Activated T-helper 17 cell treated with anti-CD3 and anti-CD28 coated beads, Interleukin-2, amount 50 U/mL, for 72 hours (primary cell): ENCODE measurements at regions not wholly inside any gene's neighbourhood (a gene's known extent, or its start where the extent isn't known, plus 50 kb on each side); places are given as distances from the start of the nearest gene placed in this dataset.

Source experiments
- ATAC-seq: fragments of 150-1000 bp; cut with Tn5 transposase; replicated peaks from 2 replicates; pipeline ENCODE4 v1.10.0; 2021; ENCODE audit warnings: mild to moderate bottlenecking, moderate library complexity
- H3K27ac Mint-ChIP-seq: one replicate; pipeline ENCODE4 v1.8.0; 2022; ENCODE audit warnings: mixed read lengths
- H3K27me3 Mint-ChIP-seq: one replicate; pipeline ENCODE4 v1.8.0; 2022; ENCODE audit warnings: mixed read lengths
- H3K36me3 Mint-ChIP-seq: one replicate; pipeline ENCODE4 v1.8.0; 2022; ENCODE audit warnings: low read depth, mild to moderate bottlenecking, mixed read lengths
- H3K4me1 Mint-ChIP-seq: one replicate; pipeline ENCODE4 v1.8.0; 2022; ENCODE audit warnings: mixed read lengths
- H3K4me3 Mint-ChIP-seq: one replicate; pipeline ENCODE4 v1.8.0; 2022; ENCODE audit warnings: mild to moderate bottlenecking, mixed read lengths
- H3K9me3 Mint-ChIP-seq: one replicate; pipeline ENCODE4 v1.8.0; 2022; ENCODE audit warnings: mixed read lengths

DNA sequence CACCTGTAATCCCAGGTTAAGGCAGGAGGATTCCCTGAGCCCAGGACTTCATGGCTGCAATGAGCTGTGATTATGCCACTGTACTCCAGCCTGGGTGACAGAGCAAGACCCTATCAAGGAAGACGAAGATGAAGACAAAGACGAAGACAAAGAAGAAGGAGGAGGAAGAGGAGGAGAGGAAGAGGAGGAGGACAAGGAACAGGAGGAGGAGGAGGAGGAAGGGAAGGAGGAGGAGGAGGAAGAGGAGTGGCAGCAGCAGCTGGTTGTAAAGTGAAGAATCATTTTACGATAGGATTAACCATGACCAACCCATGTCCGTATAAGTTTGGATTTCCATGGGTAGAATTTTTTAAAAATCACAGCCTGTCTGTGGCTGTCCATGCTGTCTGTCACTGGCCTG lies 316.8 kb upstream of the TNRC6C start:
- no peak for ATAC-seq
- Mint-ChIP-seq H3K27me3 (peaks cover 8% of the 10 kb centered on the region), H3K36me3 (no peaks in the 10 kb centered on the region), H3K9me3 (no peaks in the 10 kb centered on the region), H3K27ac (peak overlapping the region; percentile 53), H3K4me3 (no peak overlapping the region), H3K4me1 (peaks cover 10% of the 10 kb centered on the region)

DNA sequence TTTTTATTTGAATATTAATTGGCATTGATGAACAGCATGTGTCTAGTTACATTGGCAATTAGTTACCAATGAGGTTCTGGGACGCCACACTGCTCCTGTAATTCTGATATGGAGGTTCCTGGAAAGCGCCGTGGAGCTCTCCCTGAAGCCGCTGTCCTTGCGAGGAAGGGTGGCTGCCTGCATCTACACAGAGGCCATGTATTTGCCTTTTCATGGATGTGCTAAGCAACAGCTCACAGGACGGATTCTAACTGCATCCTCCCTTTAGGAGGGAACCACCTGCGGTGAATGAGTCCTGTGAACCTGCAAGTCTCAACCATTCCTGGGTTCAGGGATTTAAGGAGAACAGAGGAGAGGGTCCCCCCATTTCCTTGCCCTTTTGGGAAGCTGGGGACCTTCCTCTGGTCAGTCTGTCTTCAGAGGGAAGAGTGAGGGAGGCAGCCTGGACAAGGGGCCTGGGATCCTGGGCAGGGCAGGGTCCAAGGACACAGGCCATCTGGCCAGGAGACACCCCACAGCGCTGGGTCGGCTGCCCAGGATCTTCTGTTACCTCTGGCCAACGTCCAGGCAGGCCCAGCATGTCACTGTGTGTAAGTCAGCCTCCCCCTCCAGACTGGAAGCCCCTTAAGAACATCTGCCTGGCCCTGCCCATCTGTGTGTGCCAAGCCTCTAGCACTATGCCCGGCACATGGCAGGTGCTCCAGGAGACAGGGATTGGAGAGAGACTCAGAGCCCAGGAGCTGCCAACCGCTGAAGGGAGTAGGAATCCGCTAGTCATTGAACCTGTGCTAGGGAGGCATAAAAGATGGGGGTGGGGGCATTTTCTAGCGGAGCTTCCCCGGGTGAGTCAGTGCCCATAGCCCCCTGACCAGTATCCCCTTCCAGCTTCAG lies 314.1 kb upstream of the TNRC6C start:
- Mint-ChIP-seq H3K9me3 (no peaks in the 10 kb centered on the region), H3K4me3 (peak overlapping the region; percentile 78), H3K27me3 (peaks cover 8% of the 10 kb centered on the region), H3K4me1 (peaks cover 10% of the 10 kb centered on the region), H3K36me3 (no peaks in the 10 kb centered on the region), H3K27ac (peak overlapping the region; percentile 88)
- no peak for ATAC-seq

DNA sequence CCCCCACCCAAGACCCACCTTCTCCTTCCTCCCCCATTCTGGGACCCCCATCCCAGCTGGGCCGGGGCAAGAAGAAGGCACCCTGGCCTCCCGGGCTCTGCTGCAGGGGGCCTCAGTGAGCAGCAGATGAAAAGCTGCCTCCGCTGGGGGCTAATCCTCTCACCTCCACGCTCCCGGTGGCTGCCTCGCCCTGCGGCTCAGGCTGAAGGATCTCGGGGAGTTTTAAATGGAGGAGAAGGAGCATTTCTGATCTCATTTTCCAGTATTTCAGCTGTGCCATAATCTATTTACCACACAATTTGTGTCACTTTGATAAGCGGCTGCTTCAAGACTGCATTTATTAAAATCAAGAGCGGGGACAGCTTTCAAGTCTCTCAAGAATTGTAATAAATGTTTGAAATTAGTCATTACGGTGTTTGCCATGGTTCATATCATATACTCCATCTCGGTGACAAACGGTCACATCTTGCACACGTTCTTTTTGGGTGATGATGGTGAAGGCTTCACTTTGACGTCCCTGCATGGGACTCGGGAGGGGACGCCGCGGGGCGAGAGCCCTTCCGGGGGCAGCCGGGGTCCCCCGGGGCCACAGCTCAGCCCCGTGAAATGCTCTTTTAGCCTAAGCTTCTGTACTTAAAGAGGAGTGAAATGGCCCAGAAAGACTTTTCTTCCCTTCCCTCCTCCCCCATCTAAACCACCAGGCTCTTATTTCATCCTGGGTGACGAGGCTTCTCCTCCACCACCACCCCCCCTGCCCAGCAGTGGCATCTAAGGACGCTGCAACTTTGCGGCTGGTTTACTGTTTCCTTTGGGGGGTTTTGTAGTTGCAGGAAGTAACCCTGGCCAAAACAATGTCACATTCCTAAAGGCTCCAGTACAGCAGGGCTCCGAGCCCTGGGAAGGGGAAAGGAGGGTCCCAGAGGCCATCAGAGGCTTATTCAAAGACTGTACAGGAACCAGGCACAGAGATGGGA lies 313.1 kb upstream of the TNRC6C start:
- Mint-ChIP-seq H3K27me3 (no peaks in the 10 kb centered on the region), H3K9me3 (no peaks in the 10 kb centered on the region), H3K4me1 (peaks cover 10% of the 10 kb centered on the region), H3K27ac (peak overlapping the region; percentile 88), H3K4me3 (peak overlapping the region; percentile 78), H3K36me3 (no peaks in the 10 kb centered on the region)
- ATAC-seq = peak; percentile 91

DNA sequence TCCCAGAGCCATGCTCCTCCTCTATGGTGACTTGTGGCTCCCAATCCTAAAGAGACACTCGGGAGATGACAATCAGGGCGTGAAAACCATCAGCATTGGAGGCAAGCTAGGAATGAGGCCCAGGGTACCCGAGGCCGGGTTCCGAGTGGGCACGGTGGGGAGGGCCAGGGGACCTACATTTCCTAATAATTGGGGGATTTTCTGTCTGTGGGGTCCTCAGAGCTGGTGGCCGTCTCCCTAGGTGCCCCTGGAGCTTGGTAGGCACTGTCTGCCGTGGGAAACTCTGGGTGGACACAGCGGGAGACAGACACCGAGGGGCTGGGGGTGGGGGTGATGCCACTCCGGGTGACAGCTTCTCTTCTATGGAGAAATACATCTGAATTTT lies 312.5 kb upstream of the TNRC6C start:
- no peaks in the 10 kb centered on the region for H3K9me3 Mint-ChIP-seq
- H3K4me1 Mint-ChIP-seq = peaks cover 10% of the 10 kb centered on the region
- H3K4me3 Mint-ChIP-seq = peak overlapping the region; percentile 78
- no peaks in the 10 kb centered on the region for H3K27me3 Mint-ChIP-seq
- H3K36me3 Mint-ChIP-seq = no peaks in the 10 kb centered on the region
- peak overlapping the region; percentile 88 for H3K27ac Mint-ChIP-seq
- ATAC-seq = no peak

DNA sequence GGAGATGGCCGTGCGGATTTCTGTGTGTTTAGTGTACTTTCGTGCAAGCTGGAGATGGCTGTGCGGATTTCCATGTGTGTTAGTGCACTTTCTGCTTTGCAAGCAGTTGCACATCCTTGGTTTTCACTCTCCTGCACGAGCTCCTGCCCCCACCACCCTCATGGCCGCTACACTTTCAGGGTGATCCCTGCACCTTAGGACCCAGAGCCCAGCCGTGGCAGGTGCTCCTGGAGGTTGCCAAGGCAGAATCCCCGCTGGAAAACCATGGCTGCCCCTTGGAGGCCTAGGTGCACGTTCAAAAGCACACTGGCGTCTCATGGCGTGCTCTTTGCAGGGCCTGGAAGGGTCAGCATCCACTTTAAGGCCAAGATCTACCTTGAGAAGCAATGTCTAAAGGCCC lies 311.0 kb upstream of the TNRC6C start:
- no peaks in the 10 kb centered on the region for H3K9me3 Mint-ChIP-seq
- ATAC-seq = no peak
- H3K4me3 Mint-ChIP-seq = no peak overlapping the region
- H3K36me3 Mint-ChIP-seq = no peaks in the 10 kb centered on the region
- H3K4me1 Mint-ChIP-seq = peaks cover 10% of the 10 kb centered on the region
- H3K27me3 Mint-ChIP-seq = no peaks in the 10 kb centered on the region
- H3K27ac Mint-ChIP-seq = no peak overlapping the region

DNA sequence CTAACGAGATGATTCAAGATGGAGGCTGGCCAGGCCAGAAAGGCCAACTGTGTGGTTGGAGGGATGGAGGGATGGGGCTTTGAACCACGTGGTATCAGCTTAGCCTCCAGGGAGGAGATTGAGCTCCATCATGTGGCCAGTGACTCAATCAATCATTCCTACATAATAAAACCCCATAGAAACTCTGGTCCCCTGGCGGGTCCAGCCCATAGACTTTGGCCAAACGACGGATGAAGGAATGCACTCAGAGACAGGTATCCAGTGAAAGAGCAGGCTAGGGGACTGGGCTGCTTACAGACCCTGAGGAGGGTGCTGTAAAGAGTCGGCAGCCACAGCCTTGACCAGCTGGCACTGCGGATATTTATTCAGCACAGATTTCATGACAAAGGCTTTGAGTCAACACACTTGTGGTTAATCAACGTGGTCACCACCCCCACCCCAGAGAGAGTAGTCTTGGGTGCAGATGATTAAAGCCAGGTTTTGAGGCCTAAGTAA lies 308.7 kb upstream of the TNRC6C start:
- Mint-ChIP-seq H3K36me3 (no peaks in the 10 kb centered on the region), H3K9me3 (no peaks in the 10 kb centered on the region), H3K27ac (no peak overlapping the region), H3K4me3 (no peak overlapping the region), H3K4me1 (peaks cover 10% of the 10 kb centered on the region), H3K27me3 (no peaks in the 10 kb centered on the region)
- no peak for ATAC-seq

DNA sequence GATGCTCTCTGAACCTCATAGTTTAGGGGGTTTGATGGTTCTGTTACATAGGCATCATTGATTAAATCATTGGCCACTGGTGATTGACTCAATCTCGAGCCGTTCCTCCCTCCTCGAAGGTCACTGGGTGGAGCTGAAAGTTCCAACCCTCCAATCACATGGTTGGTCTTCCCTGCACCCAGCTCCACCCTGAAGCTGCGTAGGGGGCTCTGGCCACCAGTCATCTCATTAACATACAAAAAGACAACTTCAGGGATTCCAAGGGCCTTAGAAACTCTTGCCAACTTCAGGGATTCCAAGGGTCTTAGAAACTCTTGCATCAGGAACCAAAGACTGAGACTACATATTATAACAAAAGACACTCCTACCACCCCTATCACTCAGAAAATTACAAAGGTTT lies 306.5 kb upstream of the TNRC6C start:
- ATAC-seq = no peak
- Mint-ChIP-seq H3K27ac (no peak overlapping the region), H3K36me3 (no peaks in the 10 kb centered on the region), H3K4me1 (no peaks in the 10 kb centered on the region), H3K9me3 (no peaks in the 10 kb centered on the region), H3K4me3 (no peak overlapping the region), H3K27me3 (no peaks in the 10 kb centered on the region)

DNA sequence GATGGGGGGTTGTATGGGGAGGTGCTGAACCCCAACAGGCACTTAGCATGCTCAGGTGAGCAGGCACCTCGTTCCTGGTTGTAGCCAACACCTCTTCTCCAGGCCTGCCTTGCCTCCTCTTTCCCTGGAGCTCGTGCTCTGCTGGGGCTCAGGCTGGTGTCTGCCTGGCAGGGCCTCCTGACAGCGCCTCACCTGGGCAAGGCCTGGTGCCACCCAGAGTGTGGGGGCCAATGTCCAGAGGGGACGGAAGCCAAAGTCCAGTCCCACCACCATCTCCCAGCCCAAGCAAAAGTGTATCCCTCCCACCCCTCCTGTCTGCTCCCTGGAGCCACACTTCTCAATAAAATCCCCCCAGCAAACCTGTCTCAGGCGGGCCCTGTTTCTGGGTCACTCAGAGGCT lies 304.2 kb upstream of the TNRC6C start:
- H3K27me3 Mint-ChIP-seq = peaks cover 9% of the 10 kb centered on the region
- no peak for ATAC-seq
- no peak overlapping the region for H3K27ac Mint-ChIP-seq
- no peaks in the 10 kb centered on the region for H3K36me3 Mint-ChIP-seq
- no peak overlapping the region for H3K4me3 Mint-ChIP-seq
- H3K9me3 Mint-ChIP-seq = no peaks in the 10 kb centered on the region
- H3K4me1 Mint-ChIP-seq = no peaks in the 10 kb centered on the region

DNA sequence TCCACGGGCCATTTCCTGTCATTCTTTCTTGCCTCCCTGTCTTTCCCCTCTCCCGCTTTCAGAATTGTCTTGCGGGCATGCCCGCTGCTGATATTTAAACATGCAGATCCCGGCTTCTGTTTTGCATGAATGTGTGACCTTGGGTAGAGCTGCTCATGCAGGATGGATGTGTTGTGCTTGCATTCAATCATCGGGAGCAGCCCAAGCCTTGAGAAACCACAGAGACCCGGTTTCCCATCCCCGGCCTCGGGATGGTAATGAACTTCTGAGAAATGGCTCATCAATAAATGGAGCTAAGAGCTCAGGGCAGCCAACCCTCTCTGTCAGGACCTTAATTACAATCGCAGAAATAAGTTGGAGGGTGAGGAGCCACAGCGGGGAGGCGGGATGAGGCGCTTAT lies 303.7 kb upstream of the TNRC6C start:
- H3K4me1 Mint-ChIP-seq = no peaks in the 10 kb centered on the region
- H3K4me3 Mint-ChIP-seq = no peak overlapping the region
- H3K9me3 Mint-ChIP-seq = no peaks in the 10 kb centered on the region
- H3K27me3 Mint-ChIP-seq = peaks cover 9% of the 10 kb centered on the region
- no peak overlapping the region for H3K27ac Mint-ChIP-seq
- ATAC-seq = no peak
- no peaks in the 10 kb centered on the region for H3K36me3 Mint-ChIP-seq

DNA sequence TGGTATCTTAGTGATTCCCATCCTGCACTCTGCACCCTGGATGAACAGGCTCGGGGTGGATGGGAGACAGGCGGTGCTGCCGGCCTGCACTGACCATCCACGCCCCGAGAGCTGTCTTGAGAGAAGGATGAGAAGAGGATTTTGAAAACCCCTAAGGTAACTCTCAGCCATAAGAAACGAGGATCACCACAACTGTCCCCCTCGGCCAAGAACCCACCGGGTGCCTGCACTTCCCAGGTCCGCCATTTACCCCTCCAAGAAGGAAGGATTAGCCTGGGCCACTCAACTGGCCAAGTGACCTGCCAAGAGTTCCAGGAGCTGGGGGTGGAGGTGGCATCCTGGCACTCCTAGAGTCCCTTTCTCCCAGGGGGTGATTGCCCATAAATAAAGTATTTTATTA lies 302.4 kb upstream of the TNRC6C start:
- H3K4me1 Mint-ChIP-seq = no peaks in the 10 kb centered on the region
- no peak overlapping the region for H3K27ac Mint-ChIP-seq
- H3K27me3 Mint-ChIP-seq = peaks cover 9% of the 10 kb centered on the region
- ATAC-seq = no peak
- no peak overlapping the region for H3K4me3 Mint-ChIP-seq
- H3K36me3 Mint-ChIP-seq = no peaks in the 10 kb centered on the region
- H3K9me3 Mint-ChIP-seq = no peaks in the 10 kb centered on the region

DNA sequence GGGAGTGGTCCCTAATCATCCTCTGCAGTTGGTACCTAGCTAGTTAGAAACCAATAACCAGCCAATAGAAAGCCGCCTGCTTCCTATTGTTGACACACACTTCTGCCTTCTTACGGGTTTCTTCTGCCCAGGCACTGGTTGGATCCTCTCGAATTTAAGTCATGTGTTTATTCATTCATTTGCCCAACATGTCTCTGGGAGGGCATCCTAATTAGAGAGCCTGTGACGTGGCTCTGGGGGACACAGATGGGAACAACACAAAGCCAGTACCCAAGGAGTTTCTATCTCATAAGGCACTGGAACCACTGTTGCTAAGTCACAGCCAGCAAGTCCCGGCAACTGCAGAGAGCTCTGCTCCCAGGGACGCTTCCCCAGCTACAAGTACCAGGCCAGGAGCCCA lies 300.7 kb upstream of the TNRC6C start:
- Mint-ChIP-seq H3K4me1 (no peaks in the 10 kb centered on the region), H3K27ac (no peak overlapping the region)

DNA sequence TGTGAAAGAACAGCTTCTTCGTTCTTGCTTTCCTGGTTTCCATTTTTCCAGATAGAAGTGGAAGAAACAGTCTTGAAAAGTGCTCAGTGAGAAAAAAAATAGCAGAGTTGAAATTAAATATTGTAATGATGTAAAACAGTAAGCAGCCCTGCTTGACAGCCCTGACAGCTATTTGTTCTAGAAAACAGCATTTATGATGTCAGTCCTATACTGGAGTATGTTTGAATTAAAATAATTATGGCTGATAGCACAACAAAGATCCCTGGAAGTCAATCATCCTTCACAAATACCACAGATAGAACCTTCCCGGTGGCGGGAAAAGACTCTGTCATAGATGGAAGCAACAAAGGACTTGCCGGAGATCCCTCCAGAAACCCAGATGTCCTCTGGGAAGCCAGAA lies 298.0 kb upstream of the TNRC6C start:
- H3K27me3 Mint-ChIP-seq = peaks cover 9% of the 10 kb centered on the region
- H3K36me3 Mint-ChIP-seq = no peaks in the 10 kb centered on the region
- no peaks in the 10 kb centered on the region for H3K4me1 Mint-ChIP-seq
- H3K4me3 Mint-ChIP-seq = no peak overlapping the region
- H3K27ac Mint-ChIP-seq = no peak overlapping the region
- H3K9me3 Mint-ChIP-seq = no peaks in the 10 kb centered on the region
- ATAC-seq = no peak

More for the DNA sequence above, 300.7 kb upstream of the TNRC6C start:
- no peaks in the 10 kb centered on the region for H3K36me3 Mint-ChIP-seq
- H3K9me3 Mint-ChIP-seq = no peaks in the 10 kb centered on the region
- H3K27me3 Mint-ChIP-seq = peaks cover 9% of the 10 kb centered on the region
- ATAC-seq = no peak
- no peak overlapping the region for H3K4me3 Mint-ChIP-seq

DNA sequence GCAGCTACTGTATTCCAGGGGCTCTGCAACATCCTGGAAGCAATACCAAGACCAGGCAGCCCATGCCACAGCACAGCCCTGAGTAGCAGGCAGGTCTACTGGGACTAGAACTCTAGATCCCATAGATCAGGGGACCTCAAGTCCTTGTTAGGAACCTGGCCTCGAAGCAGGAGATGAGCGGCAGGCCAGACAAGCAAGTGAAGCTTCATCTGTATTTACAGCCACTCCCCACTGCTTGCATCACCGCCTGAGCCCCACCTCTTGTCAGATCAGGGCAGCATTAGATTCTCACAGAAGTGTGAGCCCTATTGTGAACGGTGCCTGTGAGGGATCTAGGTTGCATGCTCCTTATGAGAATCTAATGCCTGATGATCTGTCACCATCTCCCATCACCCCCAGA lies 295.7 kb upstream of the TNRC6C start:
- H3K9me3 Mint-ChIP-seq = peaks cover 5% of the 10 kb centered on the region
- H3K27ac Mint-ChIP-seq = no peak overlapping the region
- peaks cover 3% of the 10 kb centered on the region for H3K27me3 Mint-ChIP-seq
- peaks cover 18% of the 10 kb centered on the region for H3K4me1 Mint-ChIP-seq
- H3K4me3 Mint-ChIP-seq = no peak overlapping the region
- H3K36me3 Mint-ChIP-seq = no peaks in the 10 kb centered on the region
- ATAC-seq = no peak

DNA sequence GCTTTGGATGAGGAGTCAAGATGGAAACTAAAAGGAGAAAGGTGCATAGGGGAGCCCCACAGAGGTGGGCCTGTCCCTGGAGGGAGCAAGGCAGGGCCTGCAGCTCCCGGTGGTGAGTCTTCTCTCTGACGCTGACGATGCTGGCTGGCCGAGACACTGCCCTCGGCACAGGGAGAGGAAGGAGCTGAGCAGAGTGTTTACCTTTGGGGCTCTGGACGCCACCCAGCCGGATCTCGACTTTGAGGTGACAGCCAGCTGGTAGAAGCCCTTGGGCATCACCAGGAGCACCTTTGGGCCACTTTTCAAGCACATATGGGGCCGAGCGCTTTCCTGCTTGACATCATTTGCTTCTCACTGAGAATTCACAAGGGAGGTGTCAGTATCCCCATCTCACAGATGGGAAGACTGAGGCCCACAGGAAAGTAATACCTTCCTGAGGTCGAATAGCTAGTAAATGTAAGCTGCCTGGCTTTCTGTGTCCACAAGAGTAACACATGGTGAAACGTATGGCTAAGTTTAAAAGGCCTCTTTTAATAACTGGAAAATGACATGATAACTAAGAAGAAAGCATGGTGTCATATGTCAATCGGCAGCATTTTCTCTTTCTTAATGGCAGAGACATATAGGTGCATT lies 294.3 kb upstream of the TNRC6C start:
- ATAC-seq = no peak
- Mint-ChIP-seq H3K27me3 (no peaks in the 10 kb centered on the region), H3K36me3 (no peaks in the 10 kb centered on the region), H3K4me1 (peaks cover 27% of the 10 kb centered on the region), H3K27ac (no peak overlapping the region), H3K9me3 (peaks cover 5% of the 10 kb centered on the region), H3K4me3 (no peak overlapping the region)
